ENCODE measurements at regions not wholly inside any gene's neighbourhood (a gene's known extent, or its start where the extent isn't known, plus 50 kb on each side); places are given as distances from the start of the nearest gene placed in this dataset.

GRCh38 chr12:131351319-131352028 lies 359.4 kb upstream of the SFSWAP start (continued):
- peak; percentile 83 for TF ChIP-seq RBM25 (IDR thresholded peaks at IDR 0.05; ENCODE audit: low read depth, low read length, severe bottlenecking)
- peak; percentile 70; the same call in 1 of the 2 replicates for TF ChIP-seq ZNF311 (CRISPR knock-in tag; IDR thresholded peaks at IDR 0.05)
- 0 out of 2 replicates have a peak, but pooled peaks have one; percentile 52 for TF ChIP-seq ZNF449 (CRISPR knock-in tag; IDR thresholded peaks at IDR 0.05)
- no peak for TF ChIP-seq NCOR1 (IDR thresholded peaks at IDR 0.05)
- TF ChIP-seq ETV5 (CRISPR knock-in tag; IDR thresholded peaks at IDR 0.05; ENCODE audit: low read depth), result peak; percentile 54
- TF ChIP-seq CBFA2T2 (conservative IDR thresholded peaks at IDR 0.05), result peak; percentile 80
- peak; percentile 36; the same call in 1 of the 2 replicates for TF ChIP-seq RB1 (IDR thresholded peaks at IDR 0.05; ENCODE audit: low read depth)
- TF ChIP-seq MGA (IDR thresholded peaks at IDR 0.05), result peak; percentile 62
- TF ChIP-seq POLR2G (IDR thresholded peaks at IDR 0.05; ENCODE audit: low read depth, low read length), result 0 out of 2 replicates have a peak, but pooled peaks have one; percentile 12
- 0 out of 2 replicates have a peak, but pooled peaks have one; percentile 62 for TF ChIP-seq ZNF785 (CRISPR knock-in tag; IDR thresholded peaks at IDR 0.05)
- no peak for TF ChIP-seq TCF7 (IDR thresholded peaks at IDR 0.05; ENCODE audit: borderline replicate concordance)
- TF ChIP-seq ZNF655 (CRISPR knock-in tag; IDR thresholded peaks at IDR 0.05), result no peak
- peak; percentile 81; the same call in 1 of the 2 replicates for TF ChIP-seq DMBX1 (CRISPR knock-in tag; IDR thresholded peaks at IDR 0.05; ENCODE audit: borderline replicate concordance)
- peak; percentile 61; the same call in 1 of the 2 replicates for TF ChIP-seq BRD4 (IDR thresholded peaks at IDR 0.05)
